RWPE1 (cell line): ENCODE measurements at regions not wholly inside any gene's neighbourhood (a gene's known extent, or its start where the extent isn't known, plus 50 kb on each side); places are given as distances from the start of the nearest gene placed in this dataset.

Experiments used
- CTCF ChIA-PET: fragments of 350-600 bp; sonication (Branson Sonifier 250); formaldehyde crosslinking; extraction: SDS; loops from one replicate; lab custom pipeline; 2021; lab: Yijun Ruan, JAX
- POLR2A ChIA-PET: fragments of 400-600 bp; formaldehyde crosslinking; extraction: SDS; loops from one replicate; lab custom pipeline; 2020; ENCODE audit warnings: antibody characterized with exemption; ENCODE audit not compliant: low non-redundant PET; lab: Yijun Ruan, JAX
- DNase-seq: peaks from one replicate; pipeline ENCODE4 v3.0.0; 2012; ENCODE audit warnings: low spot score
- H3K27ac ChIP-seq: fragments of 450-650 bp; 2 replicates; pipeline ENCODE4 v1.5.1; 2017
- TF ChIP-seq, protein P1 (sequence below): fragments of 450-650 bp; conservative IDR thresholded peaks from 2 replicates; pipeline ENCODE4 v1.5.1; 2017; ENCODE audit warnings: low read depth, mild to moderate bottlenecking

DNA sequence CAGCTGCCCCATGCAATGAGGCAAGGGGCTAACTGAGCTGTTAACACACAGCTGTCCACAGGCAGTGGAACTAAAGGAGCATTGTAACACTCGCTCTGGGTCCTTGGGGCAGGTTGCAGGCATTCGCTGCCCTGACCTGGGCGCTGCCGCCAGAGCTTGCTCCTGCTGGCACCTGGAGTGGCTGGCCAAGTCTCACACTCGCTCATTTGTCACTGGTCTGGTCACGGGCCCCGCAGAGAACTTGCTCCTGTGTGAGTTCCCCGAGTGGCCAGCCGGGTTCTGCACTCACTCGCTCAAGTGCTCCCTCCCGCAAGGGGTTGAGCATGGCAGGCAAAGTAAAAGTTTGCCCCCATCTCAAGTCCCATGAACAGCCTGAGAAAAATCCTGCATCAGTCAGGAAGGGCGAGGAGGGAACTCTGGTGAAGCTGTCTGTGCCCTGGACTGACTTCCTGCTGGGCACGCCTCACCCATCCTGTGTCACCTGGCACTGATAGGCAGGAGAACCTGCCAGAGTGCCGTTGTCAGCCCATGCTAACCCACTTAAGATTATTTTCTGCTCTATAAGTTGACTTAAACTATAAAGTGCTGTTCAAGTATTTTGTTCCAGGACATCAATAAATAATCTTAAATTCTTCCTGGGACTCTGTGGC is 934.8 kb upstream of the GYPC start:
- H3K27ac ChIP-seq = no peak overlapping the region
- CTCF ChIA-PET = interaction anchor here (0.6 kb wide), 1 partner anchor 634 kb away, joined by 3 read pairs; no protein-coding TSS in a partner anchor
- no peak for DNase-seq
- TF ChIP-seq, protein P1, sequence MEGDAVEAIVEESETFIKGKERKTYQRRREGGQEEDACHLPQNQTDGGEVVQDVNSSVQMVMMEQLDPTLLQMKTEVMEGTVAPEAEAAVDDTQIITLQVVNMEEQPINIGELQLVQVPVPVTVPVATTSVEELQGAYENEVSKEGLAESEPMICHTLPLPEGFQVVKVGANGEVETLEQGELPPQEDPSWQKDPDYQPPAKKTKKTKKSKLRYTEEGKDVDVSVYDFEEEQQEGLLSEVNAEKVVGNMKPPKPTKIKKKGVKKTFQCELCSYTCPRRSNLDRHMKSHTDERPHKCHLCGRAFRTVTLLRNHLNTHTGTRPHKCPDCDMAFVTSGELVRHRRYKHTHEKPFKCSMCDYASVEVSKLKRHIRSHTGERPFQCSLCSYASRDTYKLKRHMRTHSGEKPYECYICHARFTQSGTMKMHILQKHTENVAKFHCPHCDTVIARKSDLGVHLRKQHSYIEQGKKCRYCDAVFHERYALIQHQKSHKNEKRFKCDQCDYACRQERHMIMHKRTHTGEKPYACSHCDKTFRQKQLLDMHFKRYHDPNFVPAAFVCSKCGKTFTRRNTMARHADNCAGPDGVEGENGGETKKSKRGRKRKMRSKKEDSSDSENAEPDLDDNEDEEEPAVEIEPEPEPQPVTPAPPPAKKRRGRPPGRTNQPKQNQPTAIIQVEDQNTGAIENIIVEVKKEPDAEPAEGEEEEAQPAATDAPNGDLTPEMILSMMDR = no peak
- POLR2A ChIA-PET = no interaction called here

DNA sequence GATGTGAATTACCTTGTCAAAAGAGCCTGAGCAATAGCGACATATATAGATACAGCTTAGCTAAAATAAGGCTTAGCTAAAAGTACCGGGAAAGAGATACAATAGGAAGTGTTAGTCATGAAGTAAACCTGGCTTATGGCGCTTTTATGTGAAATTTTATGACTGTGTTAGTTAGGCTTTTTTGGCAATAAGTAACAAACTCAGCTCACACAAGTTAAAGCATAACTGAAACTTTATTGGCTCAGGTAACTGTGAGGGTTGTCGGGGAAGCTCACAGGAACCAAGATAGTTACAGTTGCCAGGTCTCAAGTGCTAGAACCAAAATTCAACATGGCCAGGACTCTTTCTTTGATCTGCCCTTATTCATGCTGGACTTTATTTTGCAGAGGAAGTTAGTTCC is 925.0 kb upstream of the GYPC start:
- POLR2A ChIA-PET = no interaction called here
- H3K27ac ChIP-seq = no peak overlapping the region
- no peak for DNase-seq
- TF ChIP-seq, protein P1 = no peak
- CTCF ChIA-PET = no interaction called here

DNA sequence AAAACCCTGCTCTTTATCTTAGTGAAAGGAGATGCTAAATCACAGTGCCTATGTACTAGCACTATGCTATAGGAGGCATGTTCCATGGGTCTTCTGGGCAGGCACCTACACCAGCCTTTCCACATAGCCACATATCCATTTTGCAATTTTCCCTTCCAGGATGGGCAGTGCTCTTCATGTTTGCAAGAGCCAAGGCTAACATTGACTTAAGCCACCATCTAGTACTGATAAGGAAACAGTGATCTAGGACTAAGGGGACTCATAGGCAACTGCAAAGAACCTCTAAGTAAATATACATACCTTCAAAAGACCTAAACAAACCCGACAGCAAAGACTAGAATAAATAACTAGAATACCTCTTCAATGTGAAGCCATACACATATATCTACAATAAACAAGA is 919.7 kb upstream of the GYPC start:
- ChIA-PET CTCF (no interaction called here), POLR2A (no interaction called here)
- TF ChIP-seq, protein P1 = no peak
- DNase-seq = no peak
- H3K27ac ChIP-seq = no peak overlapping the region

DNA sequence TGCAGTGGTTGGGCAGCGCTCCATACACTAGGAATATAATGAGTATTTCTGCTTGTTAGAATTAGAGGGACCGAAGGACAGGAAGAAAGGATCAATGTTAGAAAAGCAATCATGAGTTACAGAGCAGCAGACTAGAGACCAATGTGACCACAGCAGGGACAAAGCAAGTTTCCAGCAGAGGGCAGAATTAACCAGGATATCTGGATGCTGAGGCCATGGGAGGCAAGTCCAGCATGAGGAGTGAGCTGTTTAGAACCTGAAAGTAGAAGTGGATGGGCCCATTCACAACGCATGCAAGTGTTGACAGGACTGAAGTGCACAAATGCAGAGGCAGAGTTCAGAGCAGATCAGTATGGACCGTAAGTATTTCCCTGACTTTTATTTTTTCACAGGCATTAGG is 910.4 kb upstream of the GYPC start:
- no peak overlapping the region for H3K27ac ChIP-seq
- POLR2A ChIA-PET = no interaction called here
- CTCF ChIA-PET = interaction anchor here (0.7 kb wide), 1 partner anchor 499 kb away, joined by 3 read pairs; no protein-coding TSS in a partner anchor
- TF ChIP-seq, protein P1 = no peak
- no peak for DNase-seq

DNA sequence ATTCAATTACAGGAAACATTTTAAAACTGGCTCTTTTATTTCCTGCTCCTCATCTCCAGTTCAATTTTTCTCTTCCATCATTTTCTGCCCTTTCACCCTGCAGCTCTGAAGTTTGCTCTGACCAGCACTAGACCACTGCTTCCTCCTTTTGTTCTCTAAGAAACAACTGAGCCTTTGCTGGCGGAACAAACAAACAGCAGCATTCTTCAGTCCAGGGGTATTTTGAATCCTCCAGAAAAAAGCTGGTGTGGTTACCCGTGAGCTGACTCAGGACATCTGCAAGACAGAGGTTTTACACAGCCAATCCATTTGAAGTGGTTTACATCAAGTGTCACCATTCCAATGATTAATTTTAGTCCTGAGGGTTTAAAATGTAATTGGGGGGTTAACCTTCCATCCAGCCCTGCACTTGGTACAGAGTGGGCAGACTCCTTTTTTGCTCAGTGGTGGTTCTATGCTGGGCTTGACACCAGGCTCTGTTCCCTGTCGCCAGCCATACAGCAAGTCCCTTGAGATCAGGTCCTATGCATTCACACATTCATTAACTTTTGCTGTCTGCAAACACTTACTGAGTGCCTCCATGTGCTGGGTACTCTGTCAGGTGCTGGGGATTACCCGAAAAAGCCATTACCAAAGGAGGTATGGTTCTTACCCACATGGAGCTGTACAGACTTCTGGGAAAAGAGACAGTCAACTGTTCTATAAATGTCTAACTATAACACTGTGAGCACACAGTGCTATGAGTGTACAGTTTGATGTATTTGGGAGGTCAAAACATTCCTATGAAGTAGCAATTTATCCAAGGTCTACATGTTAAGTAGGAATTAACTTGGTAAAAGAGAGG is 909.4 kb upstream of the GYPC start:
- POLR2A ChIA-PET = no interaction called here
- CTCF ChIA-PET = interaction anchor here (0.6 kb wide), 1 partner anchor 186 kb away, joined by 4 read pairs; no protein-coding TSS in a partner anchor
- H3K27ac ChIP-seq = no peak overlapping the region
- no peak for DNase-seq
- TF ChIP-seq, protein P1 = no peak

DNA sequence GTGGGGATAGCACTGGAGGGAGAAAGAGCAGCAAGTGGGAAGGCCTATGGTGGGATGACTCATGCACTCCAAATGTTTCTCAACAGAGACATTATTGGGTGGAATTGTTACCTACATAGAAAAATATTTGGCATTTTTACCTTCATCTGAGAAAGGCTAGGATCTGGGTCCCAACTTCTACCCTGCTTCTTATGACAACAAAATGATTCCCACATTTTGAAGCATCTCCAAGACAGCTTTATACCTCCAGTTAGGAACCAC is 908.9 kb upstream of the GYPC start:
- DNase-seq = no peak
- ChIA-PET CTCF (interaction anchor here (0.6 kb wide), 1 partner anchor 460 kb away, joined by 3 read pairs; no protein-coding TSS in a partner anchor), POLR2A (no interaction called here)
- no peak overlapping the region for H3K27ac ChIP-seq
- TF ChIP-seq, protein P1 = no peak
